Erythroblast (primary cell): ENCODE measurements at regions not wholly inside any gene's neighbourhood (a gene's known extent, or its start where the extent isn't known, plus 50 kb on each side); places are given as distances from the start of the nearest gene placed in this dataset.

ENCODE experiments used
- GATA1 ChIP-seq: IDR thresholded peaks from 2 replicates; pipeline ENCODE4 v1.6.1; 2011; ENCODE audit warnings: low read depth, mild to moderate bottlenecking, control low read depth, low read length, moderate library complexity
- POLR2A ChIP-seq: IDR thresholded peaks from 2 replicates; pipeline ENCODE4 v1.6.1; 2011; ENCODE audit warnings: mild to moderate bottlenecking, low read length

DNA sequence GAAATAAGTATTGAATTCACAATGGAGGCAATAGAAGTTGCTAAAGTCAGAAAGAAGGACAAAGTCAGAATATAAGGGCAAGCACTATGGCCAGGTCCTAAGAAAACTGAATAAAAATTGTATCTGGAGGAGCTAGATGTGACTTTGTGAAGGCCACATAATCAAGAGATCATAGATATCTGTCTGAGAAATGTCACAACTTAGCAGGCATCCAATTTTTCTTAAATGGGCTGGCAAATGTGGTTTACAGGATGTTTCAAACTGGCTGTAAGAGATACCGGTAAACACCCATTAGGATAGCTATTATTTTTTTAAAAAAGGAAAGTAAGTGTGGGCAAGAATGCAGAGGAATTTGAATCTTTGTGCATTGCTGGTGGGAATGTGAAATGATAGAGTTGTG is 303.1 kb upstream of the CHORDC1 start:
- TF ChIP-seq POLR2A (no peak), GATA1 (no peak)
